NB4 (cell line): ENCODE measurements at regions not wholly inside any gene's neighbourhood (a gene's known extent, or its start where the extent isn't known, plus 50 kb on each side); places are given as distances from the start of the nearest gene placed in this dataset.

Experiments used
- DNase-seq: peaks from one replicate; pipeline ENCODE4 v3.0.0; 2010; ENCODE audit warnings: low read depth
- H3K4me3 ChIP-seq: one replicate; pipeline ENCODE4 v1.5.1; 2011; ENCODE audit warnings: mild to moderate bottlenecking, low read depth, low read length, moderate library complexity
- CTCF ChIP-seq: IDR thresholded peaks from one replicate; pipeline ENCODE4 v1.5.1; 2012; ENCODE audit warnings: low read depth, low read length
- MYC ChIP-seq: IDR thresholded peaks from 2 replicates; pipeline ENCODE4 v1.6.1; 2011; ENCODE audit warnings: low read depth, low read length
- POLR2A ChIP-seq: IDR thresholded peaks from 2 replicates; pipeline ENCODE4 v1.6.1; 2011; ENCODE audit warnings: mild to moderate bottlenecking; ENCODE audit not compliant: insufficient read length; ENCODE audit errors: extremely low read depth
- TF ChIP-seq, protein P1 (sequence below): IDR thresholded peaks from 2 replicates; pipeline ENCODE4 v1.6.1; 2011; ENCODE audit warnings: low read depth, low read length

DNA sequence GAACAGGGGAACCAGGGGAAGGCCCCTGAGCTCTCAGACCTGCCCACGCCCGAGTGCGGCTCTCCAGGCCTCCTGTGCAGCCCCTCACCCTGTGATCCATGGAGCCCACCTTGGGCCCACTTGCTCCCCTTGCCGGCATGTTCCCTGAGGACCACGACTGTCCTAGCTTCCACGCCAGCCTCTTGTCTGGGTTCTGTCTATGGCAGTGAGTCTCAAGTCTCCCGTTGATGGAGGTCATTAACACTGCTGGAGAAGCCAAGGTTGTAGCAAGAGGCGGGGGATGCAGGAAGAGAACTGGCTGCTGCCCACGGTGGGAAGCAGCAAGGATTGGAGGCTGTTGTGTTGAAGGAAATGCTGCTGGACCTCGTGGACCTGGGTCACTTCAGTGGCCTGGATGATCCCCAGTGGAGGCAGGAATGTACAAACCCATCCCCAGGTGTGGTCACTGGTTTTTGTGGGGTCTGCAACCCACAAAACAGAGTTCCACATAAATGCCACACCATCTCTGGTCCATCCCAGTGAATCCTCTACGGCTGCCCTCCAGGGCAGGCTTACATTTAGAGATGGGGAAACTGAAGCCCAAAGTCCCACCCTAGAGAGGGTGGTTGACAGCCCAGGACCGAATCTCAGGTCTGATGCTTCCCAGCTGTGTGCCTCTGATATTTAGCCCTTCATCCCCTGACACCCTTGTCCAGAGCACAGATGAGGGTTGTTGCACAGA lies 150.3 kb downstream of the NDUFA10 start:
- H3K4me3 ChIP-seq: no peak overlapping the region
- TF ChIP-seq POLR2A (no peak), CTCF (no peak)
- TF ChIP-seq, protein P1, sequence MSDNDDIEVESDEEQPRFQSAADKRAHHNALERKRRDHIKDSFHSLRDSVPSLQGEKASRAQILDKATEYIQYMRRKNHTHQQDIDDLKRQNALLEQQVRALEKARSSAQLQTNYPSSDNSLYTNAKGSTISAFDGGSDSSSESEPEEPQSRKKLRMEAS: no peak
- no peak for DNase-seq

DNA sequence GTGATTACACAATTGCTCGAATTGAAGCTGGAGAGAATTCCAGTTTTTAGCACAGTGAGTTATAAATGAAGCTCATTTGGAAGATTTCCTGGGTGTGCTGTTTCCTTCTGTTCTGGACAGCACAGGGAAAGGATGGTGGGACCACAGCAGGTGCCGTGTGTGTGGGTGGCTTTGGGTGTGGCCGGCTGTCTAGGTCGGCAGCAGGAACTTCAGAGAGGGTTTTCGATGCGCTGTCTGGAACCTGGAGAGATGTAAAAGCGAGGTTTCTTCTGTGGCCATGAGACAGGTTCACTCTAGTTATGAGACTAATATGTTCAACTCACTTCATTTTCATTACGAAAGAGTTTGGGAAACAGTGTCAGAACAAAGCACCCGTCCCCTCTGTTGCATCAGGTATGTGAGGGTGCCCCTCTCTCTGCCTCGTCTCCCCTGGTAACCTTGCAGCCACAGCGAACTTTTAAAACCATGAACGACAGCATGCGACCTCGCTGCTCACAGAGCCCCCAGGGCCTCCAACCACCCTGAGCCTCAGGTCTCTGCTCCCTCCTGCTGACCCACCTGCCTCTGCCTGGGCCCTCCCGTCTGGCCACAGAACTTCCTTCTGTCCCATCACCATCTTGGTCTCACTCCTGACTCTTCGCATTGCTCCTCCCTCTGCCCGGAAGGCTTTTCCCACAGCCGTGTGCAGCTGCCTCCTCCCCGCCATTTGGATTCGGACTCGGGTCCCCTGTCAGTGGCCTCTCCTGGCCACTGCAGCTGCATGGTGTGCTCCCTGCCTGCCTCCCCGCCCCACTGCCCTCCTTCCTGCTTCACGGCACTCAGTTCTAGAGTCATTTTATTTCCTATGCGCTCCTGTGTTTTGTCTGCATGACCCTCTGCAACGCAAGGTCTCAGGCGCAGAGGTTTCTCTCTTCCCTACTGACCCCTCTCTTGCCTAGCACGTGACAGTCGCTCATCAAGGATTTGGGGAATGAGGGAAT lies 151.2 kb downstream of the NDUFA10 start:
- TF ChIP-seq POLR2A: no peak
- no peak for TF ChIP-seq CTCF
- TF ChIP-seq, protein P1: no peak
- no peak for TF ChIP-seq MYC
- DNase-seq: no peak
- H3K4me3 ChIP-seq: no peak overlapping the region

GRCh38 chr2:239871481-239872435 lies 153.4 kb downstream of the NDUFA10 start:
- TF ChIP-seq CTCF (no peak), MYC (no peak), POLR2A (no peak)
- TF ChIP-seq, protein P1: no peak
- no peak for DNase-seq
- H3K4me3 ChIP-seq: no peak overlapping the region

DNA sequence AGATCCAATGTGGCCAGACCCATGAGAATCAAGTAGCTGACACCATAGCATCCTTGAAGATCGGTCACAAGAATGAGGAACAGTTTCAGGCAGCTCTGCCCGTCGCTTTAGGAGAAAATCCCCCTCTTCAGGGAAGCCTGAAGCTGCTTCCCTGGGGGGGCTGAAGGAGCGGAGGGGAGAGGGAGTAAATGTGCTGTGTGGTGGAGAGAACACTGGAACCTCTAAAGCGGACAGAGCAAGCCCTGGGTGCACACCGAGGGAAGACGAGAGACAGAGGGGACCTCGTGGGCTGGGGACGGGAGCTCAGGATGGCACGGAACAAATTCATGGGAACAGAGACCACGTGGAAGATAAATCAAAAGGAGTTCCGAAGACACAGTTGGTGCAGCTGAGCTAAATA lies 154.3 kb downstream of the NDUFA10 start:
- no peak overlapping the region for H3K4me3 ChIP-seq
- no peak for DNase-seq
- TF ChIP-seq MYC (no peak), POLR2A (no peak), CTCF (no peak)
- TF ChIP-seq, protein P1: no peak

- TF ChIP-seq POLR2A: no peak
- TF ChIP-seq CTCF: no peak
- TF ChIP-seq, protein P1: no peak
- TF ChIP-seq MYC: no peak
- DNase-seq: no peak
- no peak overlapping the region for H3K4me3 ChIP-seq
These were observed 154.9 kb downstream of the NDUFA10 start for GRCh38 chr2:239870276-239870675.
